GM12892 (cell line): ENCODE measurements at regions not wholly inside any gene's neighbourhood (a gene's known extent, or its start where the extent isn't known, plus 50 kb on each side); places are given as distances from the start of the nearest gene placed in this dataset.

ENCODE experiments used
- POLR2A ChIP-seq: IDR thresholded peaks from 2 replicates; pipeline ENCODE4 v1.6.1; 2011; ENCODE audit warnings: low read depth, low read length, control low read depth
- POLR2AphosphoS5 ChIP-seq: IDR thresholded peaks from 2 replicates; pipeline ENCODE4 v1.6.1; 2011; ENCODE audit warnings: low read depth, low read length, control low read depth
- TAF1 ChIP-seq: IDR thresholded peaks from 2 replicates; pipeline ENCODE4 v1.6.1; 2011; ENCODE audit warnings: low read depth, mild to moderate bottlenecking, control low read depth, low read length, borderline replicate concordance

DNA sequence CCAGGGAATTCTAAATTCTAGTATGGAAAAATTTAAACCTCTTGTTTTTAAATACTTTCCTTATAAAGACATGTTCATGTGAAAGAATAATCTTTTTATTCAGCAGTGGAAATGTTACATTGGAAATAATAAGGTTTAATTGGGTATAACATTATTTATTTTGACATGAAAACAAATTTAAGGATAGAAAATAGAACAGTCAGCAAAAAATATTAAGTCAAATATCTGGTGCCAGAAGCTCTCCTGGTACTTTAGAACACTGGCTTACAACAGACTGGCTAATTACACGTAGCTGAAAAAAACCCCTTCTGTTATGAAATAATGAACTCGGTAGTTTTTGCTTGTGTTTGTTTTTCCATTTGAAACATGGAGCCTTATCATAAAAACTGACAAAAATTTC, 447.9 kb downstream of the DSEL start:
- TF ChIP-seq POLR2A: no peak
- TF ChIP-seq POLR2AphosphoS5: no peak
- TF ChIP-seq TAF1: no peak
